Psoas muscle (tissue), 7 donors: ENCODE measurements at regions not wholly inside any gene's neighbourhood (a gene's known extent, or its start where the extent isn't known, plus 50 kb on each side); places are given as distances from the start of the nearest gene placed in this dataset.

Experiments used
- ATAC-seq, 4 donors: fragments of 200-7000 bp; cut with Tn5 transposase; one replicate each; pipeline ENCODE4 v1.9.1; 2020; ENCODE audit warnings: moderate library complexity in 3 of 4, mild to moderate bottlenecking in 2 of 4
- DNase-seq, 2 donors: peaks; one replicate each; pipeline ENCODE4 v3.0.0-alpha.2; 2020
- H3K27ac ChIP-seq: fragments of 200-600 bp; one replicate; pipeline ENCODE4 v1.8.0; 2022
- H3K27me3 ChIP-seq, 3 donors: fragments of 200-600 bp in 1 of 3; one replicate each; pipeline versions ENCODE4 v1.6.1 to v1.8.0; 2013 to 2022; ENCODE audit warnings: low read length in 2 of 3, mild to moderate bottlenecking in 2 of 3, moderate library complexity in 1 of 3; ENCODE audit not compliant: insufficient read depth in 3 of 3
- H3K36me3 ChIP-seq, 2 donors: fragments of 200-600 bp in 1 of 2; one replicate each; pipeline versions ENCODE4 v1.6.1 to v1.8.0; 2013 to 2022; ENCODE audit warnings: low read depth in 1 of 2, mild to moderate bottlenecking in 1 of 2, moderate library complexity in 1 of 2; ENCODE audit not compliant: insufficient read depth in 1 of 2
- H3K4me1 ChIP-seq: fragments of 200-600 bp; one replicate; pipeline ENCODE4 v1.8.0; 2022
- H3K4me3 ChIP-seq: fragments of 200-600 bp; one replicate; pipeline ENCODE4 v1.8.0; 2022; ENCODE audit warnings: mild to moderate bottlenecking
- H3K9me3 ChIP-seq: fragments of 200-600 bp; one replicate; pipeline ENCODE4 v1.8.0; 2022
- CTCF ChIP-seq: fragments of 200-600 bp; IDR thresholded peaks from one replicate; pipeline ENCODE4 v1.8.0; 2022; ENCODE audit warnings: antibody characterized with exemption
- WGBS, 3 donors: extraction: QIAGEN DNeasy Blood & Tissue Kit; methylation state at CpG; one replicate each; pipeline versions ENCODE4 v1.1.6 to v1.1.7; 2013; 5-methylcytosine and 5-hydroxymethylcytosine counted together
- intact Hi-C, 2 donors: fragments of 100-400 bp; cut with DNase I; formaldehyde crosslinking; loops; one replicate each; pipeline versions ENCODE4 v1.11.0 to v1.14.2; 2022
- donor health status: healthy with polysubstance abuse.
- donor health status: DM: no; HTN: no; CAD: no; lungs with moderate emphysema.
- donor health status: Bipolar disorder and iron deficiency.
- donor health status: healthy.
- donor health status: DM: yes; HTN: yes; CAD: no.
- donor health status: DM: no; HTN: no; CAD: no.
- donor health status: DM: yes; HTN: yes; CAD: no.

GRCh38 chr16:8109510-8110369, 480.6 kb downstream of the TMEM114 start:
- H3K27ac ChIP-seq, result no peak overlapping the region
- TF ChIP-seq CTCF, result no peak
- no peaks in the 10 kb centered on the region for H3K27me3 ChIP-seq
- no peak for ATAC-seq
- H3K9me3 ChIP-seq, result no peaks in the 10 kb centered on the region
- intact Hi-C loops, result no loop called here
- H3K4me3 ChIP-seq, result no peak overlapping the region
- no peak for DNase-seq
- H3K4me1 ChIP-seq, result no peaks in the 10 kb centered on the region
- 64 to 66% (median 65%) methylated on average over 18 of the region's 18 CpGs for WGBS, 3 donors
- H3K36me3 ChIP-seq, result no peaks in the 10 kb centered on the region

- Histone ChIP-seq H3K36me3 (no peaks in the 10 kb centered on the region), H3K4me1 (no peaks in the 10 kb centered on the region), H3K27me3 (no peaks in the 10 kb centered on the region), H3K9me3 (no peaks in the 10 kb centered on the region), H3K27ac (no peak overlapping the region), H3K4me3 (no peak overlapping the region)
- ATAC-seq (no peak), DNase-seq (no peak)
- intact Hi-C loops, result no loop called here
- WGBS, 3 donors, result 87 to 91% (median 87%) methylated on average over 15 of the region's 15 CpGs
- no peak for TF ChIP-seq CTCF
These were observed 481.3 kb downstream of the TMEM114 start for GRCh38 chr16:8108991-8109509.

GRCh38 chr16:8107296-8107695, 483.0 kb downstream of the TMEM114 start:
- DNase-seq (no peak), ATAC-seq (no peak)
- no peak for TF ChIP-seq CTCF
- no peaks in the 10 kb centered on the region for H3K27me3 ChIP-seq
- H3K4me3 ChIP-seq, result no peak overlapping the region
- H3K36me3 ChIP-seq, result no peaks in the 10 kb centered on the region
- intact Hi-C loops, result no loop called here
- 63 to 76% (median 68%) methylated on average over 10 of the region's 10 CpGs for WGBS, 3 donors
- no peak overlapping the region for H3K27ac ChIP-seq
- peaks cover 3% of the 10 kb centered on the region for H3K9me3 ChIP-seq
- H3K4me1 ChIP-seq, result no peaks in the 10 kb centered on the region

- intact Hi-C loops, result no loop called here
- no peaks in the 10 kb centered on the region for H3K36me3 ChIP-seq
- ATAC-seq (no peak), DNase-seq (no peak)
- H3K27ac ChIP-seq, result no peak overlapping the region
- peaks cover 3% of the 10 kb centered on the region for H3K9me3 ChIP-seq
- no peaks in the 10 kb centered on the region for H3K27me3 ChIP-seq
- H3K4me1 ChIP-seq, result no peaks in the 10 kb centered on the region
- 79 to 83% (median 82%) methylated on average over 8 of the region's 8 CpGs for WGBS, 3 donors
- TF ChIP-seq CTCF, result no peak
- H3K4me3 ChIP-seq, result no peak overlapping the region
These were observed 486.5 kb downstream of the TMEM114 start for GRCh38 chr16:8103649-8104289.
